DMS53 (cell line): ENCODE measurements at regions not wholly inside any gene's neighbourhood (a gene's known extent, or its start where the extent isn't known, plus 50 kb on each side); places are given as distances from the start of the nearest gene placed in this dataset.
"Not testable (repeated sequence)": the region's sequence is repeated elsewhere in the genome, so short reads cannot be mapped to it uniquely, and the experiment has no call there.

Source experiments
- DNase-seq: peaks from one replicate; lab custom pipeline; 2025; lab: John Stamatoyannopoulos, UW

DNA sequence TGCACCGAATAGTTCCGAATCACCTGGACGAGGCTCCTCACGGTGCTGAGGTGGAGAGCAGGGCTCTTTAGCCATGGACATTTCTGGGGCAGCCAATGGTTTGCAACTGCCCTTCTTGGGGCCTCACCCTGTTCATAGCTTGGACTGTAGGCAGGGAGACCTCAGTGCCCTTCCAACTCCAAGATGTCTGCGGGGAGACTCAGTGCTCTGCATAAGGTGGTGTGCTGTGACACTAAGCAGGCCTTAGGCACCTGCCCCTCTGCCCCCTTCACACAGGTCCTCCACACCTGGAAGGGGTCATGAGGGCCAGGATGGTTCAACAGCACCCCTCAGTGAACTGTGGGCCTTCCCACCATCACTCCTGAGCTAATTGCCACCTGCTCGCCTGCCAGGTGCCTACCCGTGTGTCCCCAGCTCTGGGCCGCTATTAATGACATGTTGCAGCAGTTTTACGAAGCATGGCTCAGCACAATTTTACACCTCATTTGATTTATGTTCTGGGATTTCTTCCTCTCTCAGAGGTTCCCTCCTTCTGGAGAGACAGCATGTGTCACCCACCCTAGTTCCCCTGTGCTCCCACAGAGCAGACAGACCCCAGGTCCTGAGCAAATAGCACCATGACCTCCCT, 101.2 kb upstream of the SMAD3 start:
- no peak for DNase-seq

GRCh38 chr15:66964791-66965190, 100.6 kb upstream of the SMAD3 start:
- DNase-seq, result no peak

- DNase-seq, result no peak
Observed at GRCh38 chr15:66965201-66965900, 100.1 kb upstream of the SMAD3 start.

- DNase-seq, result peak; percentile 10
Observed at GRCh38 chr15:66966256-66966655, 99.1 kb upstream of the SMAD3 start.

DNA sequence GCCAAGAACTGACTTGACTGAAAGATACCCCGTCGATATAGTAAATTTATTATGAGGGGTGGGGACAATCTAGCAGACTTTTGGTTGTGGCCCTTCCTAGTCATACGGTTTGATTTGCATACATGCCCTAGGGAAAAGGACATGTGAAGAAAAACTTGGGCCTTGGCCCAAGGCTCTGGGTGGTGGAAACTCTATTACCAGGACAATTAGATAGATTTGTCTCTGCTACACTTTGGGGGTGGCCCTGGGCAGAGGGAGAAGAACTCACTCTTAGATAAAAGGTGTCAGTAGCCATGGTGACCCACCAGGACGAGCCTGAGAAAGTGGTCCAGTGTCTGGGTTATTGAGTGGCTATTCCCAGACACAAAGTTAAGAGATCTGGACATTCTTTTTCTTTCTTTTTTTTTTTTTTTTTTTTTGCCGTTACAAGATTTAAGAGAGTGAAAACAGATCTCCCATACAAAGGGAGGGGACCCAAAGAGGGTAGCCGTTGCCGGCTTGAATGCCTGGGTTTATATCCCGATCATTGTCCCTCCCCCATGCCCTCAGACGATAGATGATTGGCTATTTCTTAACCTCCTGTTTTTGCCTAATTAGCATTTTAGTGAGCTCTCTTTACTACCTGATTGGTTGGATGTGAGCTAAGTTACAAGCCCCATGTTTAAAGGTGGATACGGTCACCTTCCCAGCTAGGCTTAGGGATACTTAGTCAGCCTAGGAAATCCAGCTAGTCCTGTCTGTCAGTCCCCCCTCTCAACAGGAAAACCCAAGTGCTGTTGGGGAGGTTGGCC, 96.4 kb upstream of the SMAD3 start:
- no peak for DNase-seq

DNA sequence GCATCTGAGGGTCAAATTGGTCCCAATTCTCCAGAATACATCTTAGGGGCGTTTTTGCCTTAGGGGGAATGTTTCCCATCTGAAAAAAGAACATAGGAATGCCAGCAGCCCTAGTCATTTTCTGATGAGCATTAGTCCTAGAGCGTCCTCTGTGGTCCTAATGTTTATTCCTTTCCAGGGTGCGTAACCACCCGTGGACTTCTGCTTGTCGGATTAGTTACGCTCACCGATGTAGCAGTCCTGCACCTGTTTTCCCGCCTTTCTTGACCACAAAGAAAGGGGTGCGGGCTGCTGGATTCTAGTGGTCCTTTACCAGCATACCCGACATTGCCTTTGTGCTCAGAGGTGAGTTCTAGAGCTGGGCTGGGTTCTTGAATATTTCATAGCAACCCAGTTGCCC, 91.3 kb upstream of the SMAD3 start:
- DNase-seq, result not testable (repeated sequence)

- DNase-seq, result not testable (repeated sequence)
Observed at GRCh38 chr15:66976106-66976640, 89.2 kb upstream of the SMAD3 start.

- DNase-seq, result not testable (repeated sequence)
Observed at GRCh38 chr15:66980326-66980725, 85.1 kb upstream of the SMAD3 start.

DNA sequence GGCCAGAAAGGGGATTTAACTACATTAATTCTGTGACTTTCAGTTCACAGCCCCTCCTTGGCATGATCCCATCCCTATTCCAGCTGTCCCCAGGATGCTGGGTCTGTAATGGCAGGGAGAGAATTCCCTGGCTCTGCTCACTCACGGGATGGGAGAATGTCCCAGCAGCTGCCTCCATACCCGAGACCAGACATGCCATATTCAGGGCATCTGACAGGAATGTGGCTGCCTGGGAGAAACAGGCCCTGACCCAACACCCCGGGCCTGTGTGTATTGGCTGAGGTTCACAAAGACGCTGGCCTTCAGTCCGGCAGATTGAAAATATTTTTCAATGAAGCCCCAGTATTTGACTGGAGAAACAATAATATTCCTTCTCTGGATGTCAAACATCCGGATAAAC, 83.6 kb upstream of the SMAD3 start:
- no peak for DNase-seq

GRCh38 chr15:66982250-66982649, 83.2 kb upstream of the SMAD3 start:
- DNase-seq, result no peak

- no peak for DNase-seq
Observed at GRCh38 chr15:66982816-66983215, 82.6 kb upstream of the SMAD3 start.

DNA sequence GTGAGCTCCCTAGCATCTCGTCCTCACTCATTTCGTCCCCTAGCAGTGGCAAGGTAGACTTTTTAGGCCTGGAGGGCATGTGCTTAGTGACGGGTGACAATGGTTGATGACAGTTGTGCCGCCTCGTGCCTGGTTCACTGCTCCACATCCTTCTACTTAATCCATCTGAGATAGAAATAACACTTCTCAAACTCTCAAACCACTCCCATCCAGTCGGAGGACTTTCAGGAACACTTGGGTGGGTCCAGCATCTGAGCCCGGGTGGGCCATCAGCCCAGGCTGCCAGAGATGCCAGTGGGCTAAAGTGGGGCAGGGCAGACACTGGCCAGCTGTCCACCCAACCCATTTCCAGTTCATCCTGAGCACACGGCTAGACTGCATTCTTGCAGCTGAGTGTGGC, 79.7 kb upstream of the SMAD3 start:
- DNase-seq, result no peak

GRCh38 chr15:66986951-66987350, 78.5 kb upstream of the SMAD3 start:
- no peak for DNase-seq

DNA sequence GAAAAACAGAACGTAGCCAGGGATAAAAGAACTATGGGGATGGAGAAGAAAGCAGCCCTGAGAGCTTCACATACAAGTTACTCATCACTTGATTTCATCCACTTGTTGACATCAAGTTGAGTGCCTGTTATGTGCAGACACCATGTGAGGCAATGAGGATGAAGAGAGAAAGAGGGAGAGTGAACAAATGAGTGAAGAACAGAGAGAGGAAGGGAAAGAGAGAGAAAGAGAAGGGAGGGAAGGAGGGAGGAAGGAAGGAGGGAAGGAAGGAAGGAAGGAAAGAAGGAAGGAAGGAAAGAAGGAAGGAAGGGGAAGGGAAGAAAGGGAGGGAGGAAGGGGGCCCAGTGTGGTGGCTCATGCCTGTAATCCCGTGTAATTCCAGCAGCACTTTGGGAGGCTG, 72.3 kb upstream of the SMAD3 start:
- no peak for DNase-seq

DNA sequence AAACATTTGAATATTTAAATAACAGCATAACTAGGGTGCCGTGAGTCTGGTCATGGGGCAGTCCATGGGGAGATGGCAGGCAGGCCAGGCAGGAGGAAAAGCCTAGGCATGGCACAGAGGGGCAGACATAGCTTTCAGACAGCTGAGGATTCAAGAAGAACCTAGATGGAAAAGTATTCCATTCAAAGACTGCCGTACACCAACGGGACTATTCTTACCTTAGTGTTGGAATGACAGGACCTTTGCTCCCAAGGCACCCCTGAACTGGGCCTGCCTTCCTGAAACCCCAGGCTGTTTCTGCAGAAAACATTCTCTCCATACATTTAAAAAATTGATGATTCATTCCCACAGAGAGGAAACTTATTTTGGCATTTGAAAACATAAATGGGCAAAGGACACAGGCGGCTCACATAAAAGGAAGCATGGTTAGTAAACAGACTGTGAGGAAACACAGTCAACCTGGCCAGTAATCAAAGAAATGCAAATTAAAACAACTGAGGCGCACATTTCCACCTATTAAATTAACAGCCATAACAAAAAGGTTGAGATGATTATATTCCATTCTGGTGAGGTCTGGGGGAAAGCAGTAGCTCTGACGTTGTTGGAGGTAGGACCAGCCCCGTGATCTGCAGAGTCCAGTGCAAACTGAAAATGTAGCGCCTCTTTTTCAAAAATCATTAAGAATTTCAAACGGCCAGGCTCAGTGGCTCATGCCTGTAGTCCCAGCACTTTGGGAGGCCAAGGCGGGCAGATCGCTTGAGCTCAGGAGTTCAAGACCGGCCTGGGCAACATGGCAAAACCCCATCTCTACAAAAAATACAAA, 71.3 kb upstream of the SMAD3 start:
- no peak for DNase-seq

GRCh38 chr15:66994927-66995656, 70.3 kb upstream of the SMAD3 start:
- no peak for DNase-seq

GRCh38 chr15:66996094-66996493, 69.3 kb upstream of the SMAD3 start:
- DNase-seq, result no peak

- no peak for DNase-seq
Observed at GRCh38 chr15:66997212-66997611, 68.2 kb upstream of the SMAD3 start.

DNA sequence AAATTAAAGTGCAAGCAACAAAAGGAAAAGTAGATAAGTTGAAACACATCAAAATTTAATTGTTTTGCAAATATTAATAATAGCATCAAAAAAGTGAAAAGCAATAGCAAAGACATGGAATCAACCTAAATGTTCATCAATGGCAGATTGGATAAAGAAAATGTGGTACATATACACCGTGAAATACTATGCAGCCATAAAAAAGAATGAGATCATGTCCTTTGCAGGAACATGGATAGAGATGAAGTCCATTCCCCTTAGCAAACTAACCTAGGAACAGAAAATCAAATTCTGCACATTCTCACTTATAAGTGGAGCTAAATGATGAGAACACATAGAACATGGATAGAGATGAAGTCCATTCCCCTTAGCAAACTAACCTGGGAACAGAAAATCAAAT, 67.2 kb upstream of the SMAD3 start:
- DNase-seq, result not testable (repeated sequence)

DNA sequence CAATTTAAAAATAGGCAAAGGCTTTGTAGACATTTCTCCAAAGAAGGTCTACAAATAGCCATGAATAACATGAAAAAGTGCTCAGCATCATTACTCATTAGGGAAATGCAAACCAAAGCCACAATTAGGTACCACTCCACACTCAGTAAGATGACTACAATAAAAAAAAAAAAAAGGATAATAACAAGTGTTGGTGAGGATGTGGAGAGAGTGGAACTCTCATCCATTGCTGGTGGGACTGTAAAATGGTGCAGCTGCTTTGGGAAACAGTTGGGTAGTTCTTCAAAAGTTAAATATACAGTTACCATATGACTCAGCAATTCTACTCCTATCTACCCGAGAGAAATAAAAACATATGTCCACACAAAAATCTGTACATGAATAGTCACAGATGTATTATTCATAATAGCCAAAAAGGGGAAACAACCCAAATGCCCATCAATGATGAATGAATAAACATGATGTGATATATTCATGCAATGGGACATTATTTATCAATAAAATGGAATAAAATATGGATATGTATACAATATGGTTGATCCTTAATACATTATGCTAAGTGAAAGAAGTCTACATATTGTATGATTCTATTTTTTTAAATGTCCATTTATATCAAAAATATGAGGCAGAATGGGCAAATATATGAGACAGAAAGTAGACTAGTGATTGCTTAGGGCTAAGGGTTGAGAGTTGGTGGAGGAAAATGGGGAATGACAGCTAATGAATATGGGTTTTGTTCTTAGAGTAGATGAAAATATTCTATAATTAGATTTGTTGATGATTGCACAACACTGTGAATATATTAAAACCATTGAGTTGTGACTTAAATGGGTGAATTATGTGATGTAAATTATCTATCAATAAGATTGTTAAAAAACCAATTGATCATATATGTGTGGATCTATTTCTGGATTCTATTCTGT, 66.1 kb upstream of the SMAD3 start:
- no peak for DNase-seq
